HG03571 (cell line): ENCODE measurements at regions not wholly inside any gene's neighbourhood (a gene's known extent, or its start where the extent isn't known, plus 50 kb on each side); places are given as distances from the start of the nearest gene placed in this dataset.
"Not testable (repeated sequence)": the region's sequence is repeated elsewhere in the genome, so short reads cannot be mapped to it uniquely, and the experiment has no call there.

ENCODE experiments used
- ATAC-seq: cut with Tn5 transposase; IDR thresholded peaks from one replicate; pipeline ENCODE4 v1.9.1; 2021; ENCODE audit not compliant: unreplicated experiment

DNA sequence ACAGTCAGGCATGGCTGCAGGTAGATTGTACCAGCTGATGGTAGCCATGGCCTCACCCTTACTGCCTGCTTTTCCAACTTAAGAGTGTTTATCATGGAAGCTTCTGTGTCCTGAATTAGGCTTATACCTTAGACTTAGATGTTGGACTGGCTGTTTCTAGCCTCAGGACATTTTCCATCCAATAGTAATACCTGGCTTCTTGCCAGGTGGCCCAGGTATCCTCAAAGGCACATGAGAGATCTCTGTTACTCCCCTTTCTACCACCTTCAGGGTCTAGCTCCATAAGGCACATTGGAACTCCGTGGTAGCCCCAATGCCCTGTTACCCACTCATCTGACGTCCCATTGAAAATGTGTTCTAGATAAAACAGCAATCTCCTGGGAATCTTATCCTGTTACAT, 407.5 kb downstream of the SPRY2 start:
- ATAC-seq = no peak

DNA sequence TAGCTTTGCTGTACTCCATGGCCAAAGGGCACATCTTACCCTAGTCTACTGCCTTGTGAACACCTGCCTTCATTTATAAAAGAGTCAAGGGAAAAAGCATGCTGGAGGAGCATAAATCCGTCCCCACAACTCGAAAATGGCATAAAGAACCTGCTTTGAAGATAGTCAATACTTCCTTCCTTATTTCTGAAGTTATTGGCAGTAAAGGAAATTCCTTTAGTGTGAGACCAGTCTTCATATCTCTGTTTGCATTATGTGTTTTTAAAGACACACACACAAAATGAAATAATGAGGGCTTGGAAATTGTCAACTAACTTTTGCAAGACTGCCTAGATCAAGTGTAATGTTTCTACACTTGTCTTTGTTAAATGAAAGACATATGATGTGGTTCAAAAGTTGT, 408.4 kb downstream of the SPRY2 start:
- ATAC-seq = no peak

DNA sequence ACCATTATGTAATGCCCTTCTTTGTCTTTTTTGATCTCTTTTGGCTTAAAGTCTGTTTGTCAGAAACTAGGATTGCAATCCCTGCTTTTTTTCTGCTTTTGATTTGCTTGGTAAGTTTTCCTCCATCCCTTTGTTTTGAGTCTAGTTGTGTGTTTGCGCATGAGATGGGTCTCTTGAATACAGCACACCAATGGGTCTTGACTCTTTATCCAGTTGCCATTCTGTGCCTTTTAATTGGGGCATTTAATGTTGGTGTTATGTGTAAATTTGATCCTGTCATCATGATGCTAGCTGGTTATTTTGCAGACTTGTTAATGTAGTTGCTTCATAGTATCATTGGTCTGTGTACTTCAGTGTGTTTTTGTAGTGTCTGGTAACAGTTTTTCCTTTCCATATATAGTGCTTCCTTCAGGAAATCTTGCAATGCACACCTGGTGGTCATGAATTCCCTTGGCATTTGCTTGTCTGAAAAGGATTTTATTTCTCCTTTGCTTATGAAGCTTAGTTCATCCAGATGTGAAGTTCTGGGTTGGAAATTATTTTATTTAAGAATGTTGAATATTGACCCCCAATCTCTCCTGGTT, 416.9 kb downstream of the SPRY2 start:
- not testable (repeated sequence) for ATAC-seq

DNA sequence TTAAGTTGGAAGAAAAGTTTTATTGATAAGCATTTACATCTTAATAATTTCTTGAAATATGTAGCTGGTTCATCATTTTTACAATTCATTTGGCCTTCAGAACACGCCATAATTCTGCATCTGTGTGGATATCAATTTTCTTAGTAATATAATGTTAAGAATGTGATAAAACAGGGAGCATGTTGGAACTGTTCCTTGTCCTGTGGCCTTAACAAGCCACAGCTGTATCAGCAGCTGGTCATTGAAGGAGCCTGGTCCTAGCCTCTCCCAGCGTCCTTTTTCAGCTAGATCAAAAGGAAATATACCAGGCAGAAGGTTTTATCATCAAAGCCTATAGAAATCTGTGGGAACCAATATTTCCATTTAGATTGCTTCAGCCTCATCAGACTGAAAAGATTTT, 421.8 kb downstream of the SPRY2 start:
- ATAC-seq = no peak

DNA sequence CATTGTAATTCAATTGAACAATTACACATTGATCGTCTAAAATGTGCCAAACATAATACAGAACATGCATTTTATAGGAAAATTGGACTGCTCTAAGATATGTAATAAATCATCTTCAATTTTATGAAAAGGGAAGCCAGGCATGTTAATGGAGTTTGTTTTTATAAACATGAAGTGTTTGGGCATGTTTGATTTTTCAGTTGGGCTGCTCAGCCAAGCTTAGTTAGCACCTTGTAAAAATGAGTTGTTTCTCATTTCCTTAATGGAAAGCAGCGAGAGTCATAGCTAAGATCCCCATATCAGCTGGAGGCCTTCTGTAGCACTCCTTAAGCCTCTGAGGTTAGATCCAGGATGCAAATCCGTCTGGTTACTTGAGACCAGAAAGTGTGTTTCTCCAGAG, 422.3 kb downstream of the SPRY2 start:
- no peak for ATAC-seq

DNA sequence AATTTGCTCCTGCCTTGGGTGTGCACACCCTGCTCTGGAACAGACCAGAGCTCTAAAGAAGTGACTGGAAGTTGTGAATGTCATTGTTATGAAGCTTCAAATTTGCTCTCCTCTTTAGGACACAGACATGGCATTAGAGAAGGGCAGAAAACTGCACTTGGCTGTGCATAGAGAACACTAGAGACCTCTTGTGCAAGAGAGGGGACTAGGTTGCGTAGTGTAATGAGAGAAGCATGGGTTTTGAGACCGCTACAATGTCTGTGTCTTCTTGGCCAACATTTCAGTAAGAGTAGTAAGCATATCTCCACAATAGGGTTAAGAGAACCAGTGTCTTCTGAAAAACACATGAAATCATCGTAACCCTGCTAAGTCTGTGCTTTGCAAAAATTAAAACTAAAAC, 423.3 kb downstream of the SPRY2 start:
- no peak for ATAC-seq

DNA sequence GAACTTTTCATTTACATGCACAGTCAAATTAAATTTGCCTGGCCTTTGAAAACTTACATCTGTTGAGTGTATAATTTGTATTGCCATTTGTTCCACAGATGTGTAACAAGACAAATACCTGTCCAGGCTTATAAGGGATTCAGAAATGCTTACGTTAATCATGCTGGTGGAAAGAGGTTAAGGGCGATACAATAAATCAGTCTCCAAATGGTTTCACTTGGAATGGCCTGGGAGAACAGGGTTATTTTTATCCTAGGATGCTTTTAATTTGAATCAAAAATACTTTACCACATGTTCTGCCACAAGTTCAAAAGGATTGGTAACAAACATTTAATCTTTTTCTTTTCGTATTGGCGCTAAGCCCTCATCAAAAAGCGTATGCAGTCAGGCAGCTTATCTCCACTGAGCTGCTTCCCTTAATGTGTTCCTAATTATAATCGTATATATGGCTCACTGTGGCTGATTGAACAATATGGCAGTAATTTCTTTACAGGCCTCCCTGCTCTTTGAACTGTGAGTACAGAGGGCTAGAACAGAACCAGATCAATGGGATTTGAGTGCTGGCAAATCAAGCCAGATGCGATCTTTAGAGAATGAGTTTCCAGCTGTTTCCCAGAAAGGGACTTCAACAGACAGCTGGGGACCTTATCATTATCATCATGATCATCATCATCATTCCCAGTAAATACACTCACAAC, 425.7 kb downstream of the SPRY2 start:
- no peak for ATAC-seq

DNA sequence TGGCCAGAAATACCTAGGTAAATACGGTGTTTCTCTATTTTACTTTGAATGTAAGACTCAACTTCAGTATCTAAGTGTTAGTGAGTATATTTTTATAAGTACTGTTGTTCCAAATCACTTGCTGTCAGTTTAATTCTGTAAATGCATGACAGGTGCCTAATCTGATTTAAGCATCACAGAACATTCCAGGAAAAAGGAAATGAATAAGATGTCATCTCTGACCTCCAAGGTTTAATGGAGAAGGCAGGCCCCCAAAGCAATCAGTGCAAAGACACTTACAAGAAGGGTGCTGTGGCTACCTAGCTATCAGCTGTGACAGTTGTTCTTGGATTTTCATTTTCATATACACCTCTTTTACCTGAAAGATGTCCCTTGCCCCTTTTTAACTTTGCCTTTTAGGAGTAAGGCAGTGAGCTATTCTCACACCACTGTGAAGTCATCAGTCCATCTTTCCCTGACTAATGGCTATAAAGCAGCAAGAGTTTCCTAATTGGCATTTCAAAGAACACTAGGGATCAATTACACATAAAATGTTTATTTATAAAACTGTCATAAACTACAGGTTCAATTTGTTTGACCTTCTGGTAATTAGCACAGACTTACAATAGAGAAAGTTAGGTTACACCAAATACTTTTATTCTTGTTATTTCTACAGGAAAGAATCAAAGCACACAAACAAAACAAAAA, 427.6 kb downstream of the SPRY2 start:
- ATAC-seq = no peak

DNA sequence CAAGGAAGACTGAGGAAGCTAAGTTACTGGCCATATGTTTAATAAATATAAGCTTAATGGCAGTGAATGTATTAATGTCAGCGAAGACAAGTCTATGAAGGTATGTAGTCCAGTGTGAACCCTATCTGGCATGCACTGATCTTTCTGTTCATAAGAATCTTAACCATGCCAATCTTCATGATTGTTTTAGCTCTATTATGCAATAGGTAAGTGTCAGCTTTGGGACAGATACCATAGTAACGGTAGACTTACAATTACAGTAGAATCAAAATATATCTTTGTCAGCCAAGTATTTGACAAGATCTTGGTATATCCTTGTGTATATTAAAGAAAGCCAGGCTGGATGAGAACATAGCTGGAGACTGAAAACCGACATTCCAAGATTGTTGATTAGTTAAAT, 428.5 kb downstream of the SPRY2 start:
- no peak for ATAC-seq

DNA sequence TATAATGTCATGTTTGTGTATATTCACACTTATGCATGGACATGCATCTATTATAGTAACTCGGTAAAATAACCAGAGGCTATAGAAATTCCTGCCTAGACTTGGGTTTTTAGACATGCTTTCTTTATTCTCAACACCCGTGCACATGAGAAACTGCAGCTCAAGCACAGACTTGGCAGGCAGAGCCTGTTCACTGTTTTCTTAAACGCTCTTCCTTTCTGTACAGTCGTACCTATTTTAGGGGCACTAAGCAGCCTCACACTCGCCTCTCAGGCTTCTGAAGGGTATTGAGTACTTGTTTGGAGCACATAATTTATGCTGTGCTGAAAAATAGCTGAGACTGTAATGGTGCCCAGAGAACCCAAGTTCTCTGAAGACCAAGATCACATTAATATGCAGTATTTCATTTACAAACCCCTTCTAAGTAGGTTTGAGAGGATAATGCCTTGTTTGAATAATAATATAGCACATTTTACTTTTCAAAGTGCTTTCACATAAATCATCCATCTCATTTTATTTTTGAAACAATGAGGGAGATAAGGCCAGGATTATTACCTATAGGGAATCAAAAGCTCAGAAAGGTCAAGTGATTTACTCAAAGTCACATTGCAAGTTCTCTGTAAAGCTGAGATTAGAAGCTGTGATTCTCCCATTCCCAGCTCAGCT, 429.9 kb downstream of the SPRY2 start:
- no peak for ATAC-seq

DNA sequence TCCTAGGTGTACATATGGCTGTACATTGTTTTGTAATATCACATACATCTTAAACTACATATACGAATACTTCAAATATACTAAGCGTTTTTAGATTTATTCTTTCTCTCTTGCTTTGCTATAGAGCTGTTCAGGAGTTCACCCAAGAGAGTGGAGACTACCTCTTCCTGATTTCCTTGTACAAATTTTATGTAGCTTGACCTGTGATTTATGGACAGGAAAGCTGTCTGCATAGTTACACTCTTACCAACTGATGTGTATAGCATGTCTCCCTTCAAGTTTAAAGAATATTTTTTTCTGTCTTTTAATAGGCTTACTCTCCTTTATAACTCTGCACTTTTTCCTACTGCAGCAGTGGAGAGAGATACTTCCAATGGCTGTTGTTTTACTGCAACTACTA, 428.7 kb downstream of the NDFIP2 start:
- no peak for ATAC-seq

DNA sequence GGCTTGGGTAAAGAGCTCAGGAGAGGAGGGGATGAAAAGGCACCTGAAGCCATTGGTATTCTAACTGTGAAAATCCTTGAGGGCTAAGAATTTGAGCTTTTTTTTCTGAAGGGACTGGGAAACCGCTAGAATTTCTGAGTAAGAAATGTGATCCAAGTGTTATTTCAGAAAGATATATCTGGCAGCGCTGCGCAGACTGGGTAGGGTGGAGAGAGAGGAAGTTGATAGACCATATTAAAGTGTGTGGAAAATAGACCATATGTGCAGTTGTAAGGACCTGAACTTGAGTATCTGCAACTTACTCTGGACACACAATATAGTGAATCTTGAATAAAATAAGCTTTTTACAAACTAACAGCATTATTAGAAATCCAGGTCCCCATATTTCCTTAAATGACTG, 427.4 kb downstream of the NDFIP2 start:
- ATAC-seq = no peak

DNA sequence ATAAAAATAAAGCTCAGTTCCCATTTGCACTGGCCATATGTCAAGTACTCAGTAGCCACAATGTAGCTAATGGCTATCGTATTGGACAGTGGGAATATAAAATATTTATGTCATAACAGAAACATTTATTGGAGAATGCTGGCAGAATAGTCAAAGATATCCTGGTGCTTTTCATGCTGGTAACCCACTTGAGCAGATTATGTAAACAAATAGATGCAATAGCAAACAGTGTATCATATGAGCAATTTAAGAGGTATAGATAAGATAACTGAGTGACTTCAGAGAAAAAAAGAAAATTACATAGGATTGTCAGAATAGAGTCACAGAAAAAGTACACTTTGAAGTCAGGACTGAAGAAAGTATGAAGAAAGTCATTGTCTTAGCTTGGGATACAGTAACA, 426.6 kb downstream of the NDFIP2 start:
- no peak for ATAC-seq

DNA sequence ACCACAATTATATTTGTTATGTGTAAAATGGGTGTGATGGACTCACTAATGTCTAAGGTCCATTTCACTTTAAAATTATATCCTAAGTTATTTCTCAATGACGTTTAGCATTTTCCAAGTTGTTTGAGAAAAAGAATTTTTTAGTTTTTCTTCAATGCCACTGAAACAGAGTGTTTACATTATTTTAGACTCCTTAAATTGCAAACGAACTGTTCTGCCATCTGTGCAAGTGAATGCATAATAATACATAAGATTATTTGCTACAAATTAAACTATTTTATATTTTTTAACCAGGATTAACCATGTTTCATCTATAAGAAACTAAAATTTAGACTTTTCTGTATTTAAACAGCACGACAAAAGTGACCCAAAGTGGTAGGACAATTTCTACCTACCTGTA, 425.4 kb downstream of the NDFIP2 start:
- no peak for ATAC-seq

DNA sequence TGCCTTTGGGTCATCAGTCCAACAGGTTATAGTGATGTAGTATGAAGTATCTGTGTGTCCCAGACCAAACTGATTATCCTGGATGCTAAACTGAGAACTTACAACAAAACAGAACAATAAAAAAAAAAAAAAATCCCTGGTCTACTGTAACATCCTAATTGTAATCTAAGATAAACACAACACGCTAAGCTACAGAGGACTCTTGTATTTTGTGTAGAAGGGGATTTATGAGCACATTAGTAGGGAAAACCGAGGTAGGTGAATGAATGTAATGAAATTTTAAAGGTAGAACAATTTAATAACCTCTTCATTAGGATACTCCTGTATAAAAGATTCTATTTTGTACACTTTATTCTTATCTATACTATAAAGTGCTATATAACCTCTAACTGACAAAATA, 424.1 kb downstream of the NDFIP2 start:
- no peak for ATAC-seq

DNA sequence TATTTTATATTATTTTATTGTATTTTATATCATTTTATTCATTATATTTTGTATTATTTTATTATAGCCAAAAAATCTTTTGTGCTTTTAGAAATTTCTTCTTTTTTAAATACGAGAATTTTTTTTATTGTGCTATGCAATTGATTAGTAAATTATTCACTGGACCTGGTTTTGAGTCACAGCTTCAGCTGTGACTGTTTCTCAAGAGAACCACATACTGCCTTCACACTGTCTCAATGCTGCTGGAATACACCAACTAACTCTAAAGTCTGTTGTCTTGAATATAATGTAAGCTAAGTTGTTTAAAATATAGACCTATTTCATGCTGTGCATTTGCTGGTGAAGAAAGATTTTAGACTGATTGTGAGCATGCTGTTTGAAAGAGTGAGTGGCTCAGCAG, 423.6 kb downstream of the NDFIP2 start:
- no peak for ATAC-seq

DNA sequence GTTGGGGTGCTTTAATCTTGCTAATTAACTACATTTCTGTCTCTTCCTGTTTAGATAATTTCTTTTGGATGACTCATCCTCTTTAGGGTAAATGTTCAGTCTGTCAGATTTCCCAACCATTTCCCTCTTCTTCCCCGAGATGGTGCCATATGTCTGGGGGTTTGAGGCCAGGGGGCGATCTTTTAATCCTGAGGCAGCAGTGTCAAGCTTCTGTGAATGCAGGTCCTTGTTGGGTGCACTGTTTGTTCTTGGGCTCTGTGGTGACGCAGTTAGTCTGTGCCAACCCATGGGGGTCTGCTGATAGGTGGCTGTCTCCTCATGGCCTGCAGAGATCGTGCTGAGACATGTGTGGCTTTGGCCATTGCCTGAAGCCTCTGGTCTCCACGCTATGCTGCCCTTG, 420.4 kb downstream of the NDFIP2 start:
- no peak for ATAC-seq

DNA sequence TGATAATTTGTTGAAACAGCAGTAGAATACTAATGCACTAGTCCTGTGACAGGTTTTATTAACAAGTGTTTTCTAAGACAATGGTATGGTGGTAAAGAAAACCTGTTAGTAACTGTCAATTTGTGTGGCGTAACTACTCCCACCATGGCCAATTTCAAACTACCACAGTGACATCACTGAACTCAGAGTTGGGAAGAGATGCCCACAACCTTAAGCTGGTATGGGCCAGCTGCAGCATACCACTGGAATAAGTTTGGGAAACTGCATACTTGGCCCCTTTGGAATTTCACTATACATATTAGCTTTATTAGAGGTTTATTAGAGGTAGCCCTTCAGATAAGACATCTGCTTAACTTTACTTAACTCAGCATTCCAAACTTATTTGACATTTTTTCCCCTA, 419.4 kb downstream of the NDFIP2 start:
- ATAC-seq = no peak

DNA sequence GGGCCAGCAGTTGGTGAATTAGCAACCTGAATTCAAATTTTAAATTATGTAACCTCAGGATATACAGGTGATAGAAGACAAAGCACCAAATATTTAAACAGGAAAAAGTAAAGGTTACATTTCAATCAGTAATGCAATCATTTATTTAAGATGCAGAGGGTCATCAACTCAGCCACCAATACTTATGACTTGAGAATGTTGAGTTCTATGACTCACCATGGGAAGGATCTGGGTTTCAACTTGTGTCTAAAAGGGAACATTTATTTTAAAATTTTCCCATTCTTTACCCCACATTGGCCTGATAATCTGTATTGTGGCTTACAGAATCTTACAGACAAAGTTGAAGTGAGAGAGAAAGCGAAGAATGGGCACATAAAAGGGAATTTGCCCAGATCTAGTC, 418.0 kb downstream of the NDFIP2 start:
- no peak for ATAC-seq

DNA sequence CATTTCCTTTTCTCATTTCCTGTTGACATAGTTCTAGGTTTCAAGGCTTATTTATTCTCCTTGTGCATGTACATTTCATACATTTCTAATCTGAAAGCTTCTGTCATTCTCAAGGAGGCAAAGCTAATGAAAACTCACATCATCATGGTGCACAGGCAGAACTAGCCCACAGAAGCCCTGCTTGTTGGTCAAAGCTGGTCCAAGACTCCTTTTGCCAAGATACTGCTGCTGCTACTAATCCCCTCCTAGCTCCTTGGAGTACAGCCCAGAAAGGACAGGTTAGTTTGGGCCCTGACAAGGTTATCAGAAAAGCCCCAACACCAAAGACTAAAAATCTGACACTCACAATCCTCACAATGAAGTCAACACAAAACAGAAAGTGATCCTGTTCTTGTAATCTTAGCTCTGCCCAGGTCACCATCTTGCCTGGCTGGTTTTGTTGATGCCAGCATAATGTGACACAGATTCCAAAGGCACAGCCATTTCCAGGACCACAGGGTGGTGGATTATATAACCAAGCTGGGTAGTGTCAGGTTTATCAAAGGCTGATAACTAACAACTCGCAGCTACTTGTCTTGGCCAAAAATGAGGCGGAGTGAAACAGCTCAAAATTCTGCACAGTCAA, 417.4 kb downstream of the NDFIP2 start:
- no peak for ATAC-seq

DNA sequence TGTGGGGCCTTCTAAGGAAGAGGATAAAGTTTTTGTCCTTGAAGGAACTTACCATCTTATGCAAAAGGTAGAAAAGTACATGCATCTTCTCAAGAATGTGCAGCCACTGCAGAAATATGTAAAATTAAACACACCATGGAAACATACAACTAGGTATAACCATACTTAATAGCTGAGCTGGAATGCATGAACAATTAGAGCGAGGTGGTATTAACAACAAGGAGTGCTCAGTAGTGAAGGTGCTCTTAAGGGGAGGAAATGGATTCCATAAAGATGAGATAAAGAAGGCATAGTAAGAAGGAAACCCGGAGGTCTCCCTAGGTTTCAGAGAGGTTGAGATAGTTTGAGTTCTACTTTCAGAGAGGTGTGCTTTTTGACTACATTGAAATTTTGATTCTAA, 415.9 kb downstream of the NDFIP2 start:
- ATAC-seq = no peak

DNA sequence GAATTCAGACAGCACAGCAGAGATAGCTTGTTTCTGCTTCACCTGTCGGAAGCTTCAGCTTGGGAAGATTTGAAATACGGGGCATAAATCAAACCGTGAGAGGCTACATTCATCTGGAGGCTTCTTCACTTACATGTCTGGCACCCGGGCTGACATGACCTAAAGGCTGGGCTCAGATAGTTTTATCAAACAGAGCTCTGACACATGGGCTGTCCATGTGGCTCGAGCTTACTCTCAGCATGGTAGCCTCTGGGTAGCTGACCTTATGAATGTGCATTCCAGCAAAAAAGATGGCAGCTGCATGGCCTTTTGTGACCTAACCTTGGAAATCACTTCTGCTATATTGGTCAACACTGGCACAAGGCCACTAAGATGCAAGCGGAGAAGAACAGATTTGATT, 414.5 kb downstream of the NDFIP2 start:
- ATAC-seq = no peak
